Esophagus squamous epithelium (tissue), 4 donors: ENCODE measurements at regions not wholly inside any gene's neighbourhood (a gene's known extent, or its start where the extent isn't known, plus 50 kb on each side); places are given as distances from the start of the nearest gene placed in this dataset.

Experiments
- POLR2A ChIP-seq, 4 donors: fragments of 450-650 bp; IDR thresholded peaks; one replicate each; pipeline ENCODE4 v1.6.1; 2017; ENCODE audit warnings: antibody characterized with exemption in 4 of 4, mild to moderate bottlenecking in 4 of 4, moderate library complexity in 3 of 4
- TF ChIP-seq, protein P1 (sequence below), 6 experiments: fragments of 450-650 bp in 4 of 6; fragments of 200-600 bp in 2 of 6; sonication (generic) in 2 of 6; IDR thresholded peaks; one replicate each; pipeline ENCODE4 v1.5.1; 2016 to 2019; ENCODE audit warnings: antibody characterized with exemption in 6 of 6, mild to moderate bottlenecking in 4 of 6, moderate library complexity in 4 of 6

DNA sequence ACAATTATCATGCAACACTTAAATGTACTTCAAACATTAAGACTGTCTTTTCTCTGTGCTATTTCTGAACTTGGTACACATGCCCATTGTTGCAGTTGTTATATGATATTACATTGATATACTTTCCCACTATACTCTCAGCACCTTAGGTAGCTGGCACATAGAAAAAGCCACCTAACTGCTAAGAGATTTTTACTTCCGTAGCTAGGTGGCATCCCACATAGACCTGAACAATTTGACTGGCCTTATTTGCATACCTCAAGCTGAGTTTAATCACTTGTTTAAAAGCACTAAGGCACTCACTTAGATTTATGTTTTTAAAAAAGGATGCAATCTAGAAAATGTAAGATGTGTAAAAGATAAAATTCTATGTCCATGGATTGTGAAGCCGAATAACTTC lies 194.2 kb downstream of the POU4F1 start:
- TF ChIP-seq, protein P1, sequence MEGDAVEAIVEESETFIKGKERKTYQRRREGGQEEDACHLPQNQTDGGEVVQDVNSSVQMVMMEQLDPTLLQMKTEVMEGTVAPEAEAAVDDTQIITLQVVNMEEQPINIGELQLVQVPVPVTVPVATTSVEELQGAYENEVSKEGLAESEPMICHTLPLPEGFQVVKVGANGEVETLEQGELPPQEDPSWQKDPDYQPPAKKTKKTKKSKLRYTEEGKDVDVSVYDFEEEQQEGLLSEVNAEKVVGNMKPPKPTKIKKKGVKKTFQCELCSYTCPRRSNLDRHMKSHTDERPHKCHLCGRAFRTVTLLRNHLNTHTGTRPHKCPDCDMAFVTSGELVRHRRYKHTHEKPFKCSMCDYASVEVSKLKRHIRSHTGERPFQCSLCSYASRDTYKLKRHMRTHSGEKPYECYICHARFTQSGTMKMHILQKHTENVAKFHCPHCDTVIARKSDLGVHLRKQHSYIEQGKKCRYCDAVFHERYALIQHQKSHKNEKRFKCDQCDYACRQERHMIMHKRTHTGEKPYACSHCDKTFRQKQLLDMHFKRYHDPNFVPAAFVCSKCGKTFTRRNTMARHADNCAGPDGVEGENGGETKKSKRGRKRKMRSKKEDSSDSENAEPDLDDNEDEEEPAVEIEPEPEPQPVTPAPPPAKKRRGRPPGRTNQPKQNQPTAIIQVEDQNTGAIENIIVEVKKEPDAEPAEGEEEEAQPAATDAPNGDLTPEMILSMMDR (IDR thresholded peaks at IDR 0.05) = no peak
- no peak for TF ChIP-seq POLR2A (IDR thresholded peaks at IDR 0.05)
